ENCODE measurements at regions not wholly inside any gene's neighbourhood (a gene's known extent, or its start where the extent isn't known, plus 50 kb on each side); places are given as distances from the start of the nearest gene placed in this dataset.
"Not testable (repeated sequence)": the region's sequence is repeated elsewhere in the genome, so short reads cannot be mapped to it uniquely, and the experiment has no call there.

DNA sequence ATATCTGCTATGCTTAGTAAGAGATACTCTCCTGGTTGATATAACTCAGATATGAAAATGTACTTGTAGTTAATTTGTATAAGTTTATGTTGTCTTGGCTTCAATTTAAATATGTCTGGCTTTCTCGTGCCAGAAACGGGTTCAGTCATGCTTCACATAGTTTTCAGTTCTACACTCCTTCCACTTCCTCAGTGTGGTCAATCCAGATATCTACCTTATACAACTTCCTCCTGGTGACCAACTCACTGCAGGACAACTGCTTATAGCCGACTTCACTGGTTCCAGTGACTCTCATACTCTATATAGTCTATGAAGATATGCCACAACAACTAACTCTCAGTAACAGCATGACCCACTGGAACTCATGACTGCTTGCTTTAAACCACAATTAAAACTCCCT, 690.4 kb downstream of the SLCO4C1 start:
- 52% methylated on average over 3 of the region's 3 CpGs for WGBS
- H3K4me1 ChIP-seq (ENCODE audit: insufficient read depth): no peaks in the 10 kb centered on the region
- DNase-seq (ENCODE audit: extremely low spot score): no peak

DNA sequence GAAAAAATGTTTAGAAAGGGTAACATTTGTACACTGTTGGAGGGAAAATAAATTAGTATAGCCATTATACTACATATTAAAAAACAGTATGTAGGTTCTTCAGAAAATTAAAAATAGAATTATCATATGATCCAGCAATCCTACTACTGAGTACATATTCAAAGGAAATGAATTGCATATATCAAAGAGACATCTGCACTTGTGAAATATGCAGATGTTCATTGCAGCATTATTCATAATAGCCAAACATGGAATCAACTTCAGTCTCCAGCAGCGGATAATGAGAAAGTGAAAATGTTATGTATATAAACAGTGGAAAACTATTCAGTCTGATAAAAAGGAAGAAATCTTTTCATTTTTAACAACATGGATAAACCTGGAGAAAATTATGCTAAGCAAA, 695.5 kb downstream of the SLCO4C1 start:
- Histone ChIP-seq H3K4me3 (ENCODE audit: low read depth, low read length) (no peak overlapping the region), H3K4me1 (ENCODE audit: insufficient read depth) (no peaks in the 10 kb centered on the region), H3K27ac (ENCODE audit: low read depth) (no peak overlapping the region), H3K36me3 (ENCODE audit: insufficient read depth) (no peaks in the 10 kb centered on the region)
- WGBS: 77% methylated on average over 1 of the region's 1 CpG
- DNase-seq (ENCODE audit: extremely low spot score): no peak

More for the DNA sequence above, 690.4 kb downstream of the SLCO4C1 start:
- Histone ChIP-seq H3K4me3 (ENCODE audit: low read depth, low read length) (no peak overlapping the region), H3K27ac (ENCODE audit: low read depth) (no peak overlapping the region), H3K36me3 (ENCODE audit: insufficient read depth) (no peaks in the 10 kb centered on the region)

- no peak for DNase-seq (ENCODE audit: extremely low spot score)
- H3K4me3 ChIP-seq (ENCODE audit: low read depth, low read length): no peak overlapping the region
- no peaks in the 10 kb centered on the region for H3K4me1 ChIP-seq (ENCODE audit: insufficient read depth)
- WGBS: 34% methylated on average over 1 of the region's 1 CpG
- no peaks in the 10 kb centered on the region for H3K36me3 ChIP-seq (ENCODE audit: insufficient read depth)
- no peak overlapping the region for H3K27ac ChIP-seq (ENCODE audit: low read depth)
These were observed 687.3 kb upstream of the ST8SIA4 start for GRCh38 chr5:101590384-101590783.

GRCh38 chr5:101585366-101585765, 682.3 kb upstream of the ST8SIA4 start:
- DNase-seq (ENCODE audit: extremely low spot score): no peak

GRCh38 chr5:101580591-101580990, 677.5 kb upstream of the ST8SIA4 start:
- no peak overlapping the region for H3K4me3 ChIP-seq (ENCODE audit: low read depth, low read length)
- no peak overlapping the region for H3K27ac ChIP-seq (ENCODE audit: low read depth)
- no peaks in the 10 kb centered on the region for H3K36me3 ChIP-seq (ENCODE audit: insufficient read depth)
- H3K4me1 ChIP-seq (ENCODE audit: insufficient read depth): no peaks in the 10 kb centered on the region
- 93% methylated on average over 3 of the region's 3 CpGs for WGBS
- no peak for DNase-seq (ENCODE audit: extremely low spot score)

More at GRCh38 chr5:101585366-101585765, 682.3 kb upstream of the ST8SIA4 start:
- no peaks in the 10 kb centered on the region for H3K36me3 ChIP-seq (ENCODE audit: insufficient read depth)
- H3K4me3 ChIP-seq (ENCODE audit: low read depth, low read length): no peak overlapping the region
- no peak overlapping the region for H3K27ac ChIP-seq (ENCODE audit: low read depth)
- WGBS: 58% methylated on average over 1 of the region's 1 CpG
- no peaks in the 10 kb centered on the region for H3K4me1 ChIP-seq (ENCODE audit: insufficient read depth)

DNA sequence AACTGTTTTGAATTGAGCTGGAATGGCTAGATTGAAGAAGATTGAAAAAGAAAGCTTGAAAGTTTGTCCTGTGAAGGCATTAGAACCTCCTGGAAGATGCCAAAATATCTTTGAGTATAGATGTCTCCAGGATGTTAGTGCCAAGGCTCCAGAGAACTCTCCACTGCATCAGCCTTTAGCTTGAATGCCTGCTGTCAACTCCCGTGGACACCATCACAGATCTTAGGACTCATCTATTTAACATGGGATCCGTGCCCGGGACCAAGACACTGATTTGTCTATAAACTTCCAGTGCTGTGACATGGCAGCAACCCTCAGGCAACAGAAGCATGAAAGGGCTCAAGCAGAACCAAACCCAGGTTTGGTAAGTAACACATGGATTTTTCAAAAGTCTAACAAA, 670.9 kb upstream of the ST8SIA4 start:
- no peaks in the 10 kb centered on the region for H3K36me3 ChIP-seq (ENCODE audit: insufficient read depth)
- H3K4me1 ChIP-seq (ENCODE audit: insufficient read depth): no peaks in the 10 kb centered on the region
- no peak overlapping the region for H3K4me3 ChIP-seq (ENCODE audit: low read depth, low read length)
- 89% methylated on average over 3 of the region's 3 CpGs for WGBS
- no peak overlapping the region for H3K27ac ChIP-seq (ENCODE audit: low read depth)
- DNase-seq (ENCODE audit: extremely low spot score): no peak

GRCh38 chr5:101561018-101561417, 657.9 kb upstream of the ST8SIA4 start:
- no peaks in the 10 kb centered on the region for H3K4me1 ChIP-seq (ENCODE audit: insufficient read depth)
- DNase-seq (ENCODE audit: extremely low spot score): no peak
- 71% methylated on average over 3 of the region's 3 CpGs for WGBS
- no peak overlapping the region for H3K27ac ChIP-seq (ENCODE audit: low read depth)
- no peak overlapping the region for H3K4me3 ChIP-seq (ENCODE audit: low read depth, low read length)
- no peaks in the 10 kb centered on the region for H3K36me3 ChIP-seq (ENCODE audit: insufficient read depth)

DNA sequence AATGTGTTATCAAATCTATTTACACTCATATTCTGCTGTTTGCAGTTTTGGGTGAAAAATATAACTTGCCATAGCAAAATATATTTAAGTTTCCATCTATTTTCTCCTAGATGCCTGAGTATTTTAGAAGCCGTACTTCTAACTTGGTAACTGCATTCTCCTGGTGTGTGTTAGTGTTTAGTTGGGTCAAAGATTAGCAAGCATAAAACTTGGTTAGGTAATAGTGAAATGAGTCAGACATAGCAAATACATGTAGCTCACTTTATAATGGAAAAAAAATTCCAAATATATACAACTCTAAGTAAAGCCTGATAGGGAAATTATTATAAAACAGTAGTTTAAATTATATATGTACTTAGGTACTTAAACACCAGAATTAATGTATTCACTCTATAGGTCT, 640.7 kb upstream of the ST8SIA4 start:
- 73% methylated on average over 1 of the region's 1 CpG for WGBS

DNA sequence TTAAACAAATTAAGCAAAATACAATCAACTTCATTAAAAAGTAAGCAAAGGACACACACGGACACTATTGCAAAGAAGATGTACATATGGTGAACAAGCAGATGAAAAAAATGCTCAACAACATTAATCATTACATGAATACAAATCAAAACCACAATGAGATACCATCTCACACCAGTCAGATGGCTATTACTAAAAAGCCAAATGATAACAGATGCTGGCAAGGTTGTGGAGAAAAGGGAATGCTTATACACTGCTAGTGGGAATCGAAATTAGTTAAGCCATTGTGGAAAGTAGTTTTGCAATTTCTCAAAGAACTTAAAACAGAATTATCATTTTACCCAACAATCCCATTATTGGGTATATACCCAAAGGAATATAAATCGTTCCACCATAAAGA, 636.2 kb upstream of the ST8SIA4 start:
- Histone ChIP-seq H3K27ac (ENCODE audit: low read depth) (no peak overlapping the region), H3K4me3 (ENCODE audit: low read depth, low read length) (no peak overlapping the region), H3K36me3 (ENCODE audit: insufficient read depth) (no peaks in the 10 kb centered on the region), H3K4me1 (ENCODE audit: insufficient read depth) (no peaks in the 10 kb centered on the region)
- whole genome bisulfite sequencing: 68% methylated on average over 3 of the region's 3 CpGs
- no peak for DNase-seq (ENCODE audit: extremely low spot score)

More for the DNA sequence above, 640.7 kb upstream of the ST8SIA4 start:
- Histone ChIP-seq H3K4me1 (ENCODE audit: insufficient read depth) (no peaks in the 10 kb centered on the region), H3K36me3 (ENCODE audit: insufficient read depth) (no peaks in the 10 kb centered on the region), H3K4me3 (ENCODE audit: low read depth, low read length) (no peak overlapping the region), H3K27ac (ENCODE audit: low read depth) (no peak overlapping the region)
- DNase-seq (ENCODE audit: extremely low spot score): no peak

DNA sequence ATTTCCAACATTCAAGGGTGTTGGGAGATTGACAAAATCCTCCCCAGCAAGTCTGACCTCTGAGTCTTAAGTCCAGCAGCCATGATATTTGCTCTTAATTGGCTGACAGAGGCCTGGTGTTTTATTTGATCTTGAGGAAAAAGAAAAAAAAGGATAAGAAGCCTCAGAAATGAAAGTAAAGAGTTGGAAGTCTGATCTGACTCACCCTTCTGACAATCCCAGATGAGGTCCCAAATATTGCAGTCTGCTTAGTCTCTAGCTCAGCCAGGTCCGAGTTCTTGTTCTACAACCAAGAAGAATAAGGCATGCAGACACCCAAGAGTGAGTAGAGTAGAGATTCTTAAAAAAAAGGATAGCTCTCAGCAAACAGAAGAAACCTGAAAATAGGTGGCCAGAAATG, 632.5 kb upstream of the ST8SIA4 start:
- Histone ChIP-seq H3K36me3 (ENCODE audit: insufficient read depth) (no peaks in the 10 kb centered on the region), H3K27ac (ENCODE audit: low read depth) (no peak overlapping the region), H3K4me1 (ENCODE audit: insufficient read depth) (no peaks in the 10 kb centered on the region), H3K4me3 (ENCODE audit: low read depth, low read length) (no peak overlapping the region)
- no peak for DNase-seq (ENCODE audit: extremely low spot score)
- 81% methylated on average over 1 of the region's 1 CpG for WGBS

DNA sequence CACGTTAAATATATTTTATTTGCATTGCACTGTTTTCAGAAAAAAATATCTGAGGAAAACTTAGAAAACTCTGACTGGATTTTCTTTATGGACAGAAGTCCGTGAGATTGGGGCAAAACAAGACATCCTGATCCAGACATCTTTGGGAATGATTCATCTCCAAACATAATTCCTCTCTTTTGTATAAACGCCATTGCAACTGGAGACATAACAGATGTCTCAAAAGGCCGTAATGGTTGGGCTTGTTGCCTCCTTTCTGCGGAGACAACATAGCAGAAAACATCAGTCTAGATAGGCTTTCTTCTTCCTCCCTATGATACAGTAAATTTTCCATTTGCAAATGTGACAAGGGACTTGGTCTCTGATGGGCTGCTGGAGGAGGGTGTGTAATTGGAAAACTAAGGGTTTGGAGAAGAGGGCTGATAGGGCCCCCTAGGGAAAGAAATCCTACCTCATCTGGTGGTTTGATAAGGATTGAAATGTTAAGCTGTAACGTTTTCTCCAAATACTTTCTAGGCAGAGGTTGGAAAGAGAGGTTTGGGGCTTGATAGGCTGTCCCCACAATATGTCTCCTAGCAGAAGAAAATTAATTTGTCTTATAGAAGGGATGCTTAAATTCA, 631.5 kb upstream of the ST8SIA4 start:
- no peaks in the 10 kb centered on the region for H3K4me1 ChIP-seq (ENCODE audit: insufficient read depth)
- 32% methylated on average over 6 of the region's 6 CpGs for WGBS

DNA sequence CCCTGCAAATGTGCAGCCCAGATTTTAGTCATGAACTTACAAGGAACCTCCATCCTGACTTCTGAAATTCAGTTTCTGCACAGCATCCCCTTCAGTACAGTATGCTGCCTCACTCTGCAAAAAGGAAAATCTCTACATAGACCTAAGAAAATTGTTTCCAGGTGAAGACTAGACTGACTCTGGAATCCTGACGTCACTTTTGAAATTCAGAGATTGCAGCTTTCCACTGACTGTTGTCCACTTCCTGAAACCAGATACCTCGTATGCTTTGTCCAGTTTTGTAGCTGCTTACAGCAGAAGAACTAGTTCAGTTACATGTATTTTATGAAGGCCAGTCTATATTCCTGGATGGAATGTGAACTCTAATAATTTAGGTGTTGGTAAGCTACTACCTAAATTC, 629.3 kb upstream of the ST8SIA4 start:
- WGBS: 30% methylated on average over 2 of the region's 2 CpGs
- DNase-seq (ENCODE audit: extremely low spot score): no peak
- no peaks in the 10 kb centered on the region for H3K4me1 ChIP-seq (ENCODE audit: insufficient read depth)
- H3K36me3 ChIP-seq (ENCODE audit: insufficient read depth): peaks cover 1% of the 10 kb centered on the region
- no peak overlapping the region for H3K4me3 ChIP-seq (ENCODE audit: low read depth, low read length)
- H3K27ac ChIP-seq (ENCODE audit: low read depth): no peak overlapping the region

More for the DNA sequence above, 631.5 kb upstream of the ST8SIA4 start:
- DNase-seq (ENCODE audit: extremely low spot score): no peak
- Histone ChIP-seq H3K36me3 (ENCODE audit: insufficient read depth) (no peaks in the 10 kb centered on the region), H3K4me3 (ENCODE audit: low read depth, low read length) (no peak overlapping the region), H3K27ac (ENCODE audit: low read depth) (no peak overlapping the region)

- Histone ChIP-seq H3K27ac (ENCODE audit: low read depth) (no peak overlapping the region), H3K4me3 (ENCODE audit: low read depth, low read length) (no peak overlapping the region), H3K36me3 (ENCODE audit: insufficient read depth) (peaks cover 1% of the 10 kb centered on the region), H3K4me1 (ENCODE audit: insufficient read depth) (no peaks in the 10 kb centered on the region)
- 72% methylated on average over 3 of the region's 3 CpGs for WGBS
- no peak for DNase-seq (ENCODE audit: extremely low spot score)
These were observed 627.9 kb upstream of the ST8SIA4 start for GRCh38 chr5:101531026-101531425.

DNA sequence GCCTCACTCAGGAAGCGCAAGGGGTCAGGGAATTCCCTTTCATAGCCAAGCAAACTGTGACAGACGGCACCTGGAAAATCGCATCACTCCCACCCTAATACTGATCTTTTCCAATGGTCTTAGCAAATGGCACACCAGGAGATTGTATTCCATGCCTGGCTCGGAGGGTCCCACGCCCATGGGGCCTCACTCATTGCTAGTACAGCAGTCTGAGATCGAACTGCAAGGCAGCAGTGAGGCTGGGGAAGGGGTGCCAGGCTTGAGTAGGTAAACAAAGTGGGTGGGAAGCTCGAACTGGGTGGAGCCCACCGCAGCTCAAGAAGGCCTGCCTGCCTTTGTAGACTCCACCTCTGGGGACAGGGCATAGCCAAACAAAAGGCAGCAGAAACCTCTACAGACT, 626.0 kb upstream of the ST8SIA4 start:
- DNase-seq (ENCODE audit: extremely low spot score); H3K4me3 ChIP-seq (ENCODE audit: low read depth, low read length); H3K36me3 ChIP-seq (ENCODE audit: insufficient read depth); H3K4me1 ChIP-seq (ENCODE audit: insufficient read depth); H3K27ac ChIP-seq (ENCODE audit: low read depth): not testable (repeated sequence)
- 89% methylated on average over 8 of the region's 8 CpGs for WGBS

GRCh38 chr5:101520417-101520816, 617.3 kb upstream of the ST8SIA4 start:
- Histone ChIP-seq H3K36me3 (ENCODE audit: insufficient read depth) (no peaks in the 10 kb centered on the region), H3K4me3 (ENCODE audit: low read depth, low read length) (no peak overlapping the region), H3K27ac (ENCODE audit: low read depth) (no peak overlapping the region), H3K4me1 (ENCODE audit: insufficient read depth) (no peaks in the 10 kb centered on the region)
- WGBS: 77% methylated on average over 2 of the region's 2 CpGs
- no peak for DNase-seq (ENCODE audit: extremely low spot score)

Data from urinary bladder (tissue), 3 donors.